H1 (cell line): ENCODE measurements at regions not wholly inside any gene's neighbourhood (a gene's known extent, or its start where the extent isn't known, plus 50 kb on each side); places are given as distances from the start of the nearest gene placed in this dataset.

Experiments used
- CBX5 ChIP-seq: fragments of 300-800, 300-1000 bp; sonication (generic); IDR thresholded peaks from 2 replicates; pipeline ENCODE4 v1.7.1; 2016; ENCODE audit warnings: antibody characterized with exemption, low read length, low read depth
- HDAC2 ChIP-seq, 2 experiments: fragments of 300-600 bp in 1 of 2; sonication (generic) in 1 of 2; IDR thresholded peaks; 2 replicates each; pipeline ENCODE4 v1.6.1; 2011 to 2012; ENCODE audit warnings: low read depth in 2 of 2, low read length in 2 of 2, mild to moderate bottlenecking in 2 of 2, moderate library complexity in 2 of 2, borderline replicate concordance in 1 of 2, inconsistent platforms in 1 of 2
- PHF8 ChIP-seq: fragments of 200-600 bp; sonication (generic); conservative IDR thresholded peaks from 2 replicates; pipeline ENCODE4 v1.7.1; 2012; ENCODE audit warnings: low read depth, mild to moderate bottlenecking, inconsistent platforms, low read length, moderate library complexity
- POU5F1 ChIP-seq: IDR thresholded peaks from 2 replicates; pipeline ENCODE4 v1.6.1; 2011; ENCODE audit warnings: low read depth, mild to moderate bottlenecking, low read length, moderate library complexity
- RXRA ChIP-seq: IDR thresholded peaks from 2 replicates; pipeline ENCODE4 v1.6.1; 2011; ENCODE audit warnings: low read depth, mild to moderate bottlenecking, low read length, moderate library complexity; ENCODE audit not compliant: insufficient read depth
- SUZ12 ChIP-seq: fragments of 200-600 bp; sonication (generic); IDR thresholded peaks from 2 replicates; pipeline ENCODE4 v1.6.1; 2012; ENCODE audit warnings: mild to moderate bottlenecking, inconsistent platforms, low read length, moderate library complexity, mixed read lengths
- TAF7 ChIP-seq: optimal IDR thresholded peaks from 2 replicates; pipeline ENCODE3; 2011; ENCODE audit warnings: low read depth, mild to moderate bottlenecking, inconsistent platforms, low read length, moderate library complexity, borderline replicate concordance
- TEAD4 ChIP-seq: IDR thresholded peaks from 2 replicates; pipeline ENCODE4 v1.6.1; 2012; ENCODE audit warnings: low read depth, low read length, inconsistent platforms, mixed read lengths

DNA sequence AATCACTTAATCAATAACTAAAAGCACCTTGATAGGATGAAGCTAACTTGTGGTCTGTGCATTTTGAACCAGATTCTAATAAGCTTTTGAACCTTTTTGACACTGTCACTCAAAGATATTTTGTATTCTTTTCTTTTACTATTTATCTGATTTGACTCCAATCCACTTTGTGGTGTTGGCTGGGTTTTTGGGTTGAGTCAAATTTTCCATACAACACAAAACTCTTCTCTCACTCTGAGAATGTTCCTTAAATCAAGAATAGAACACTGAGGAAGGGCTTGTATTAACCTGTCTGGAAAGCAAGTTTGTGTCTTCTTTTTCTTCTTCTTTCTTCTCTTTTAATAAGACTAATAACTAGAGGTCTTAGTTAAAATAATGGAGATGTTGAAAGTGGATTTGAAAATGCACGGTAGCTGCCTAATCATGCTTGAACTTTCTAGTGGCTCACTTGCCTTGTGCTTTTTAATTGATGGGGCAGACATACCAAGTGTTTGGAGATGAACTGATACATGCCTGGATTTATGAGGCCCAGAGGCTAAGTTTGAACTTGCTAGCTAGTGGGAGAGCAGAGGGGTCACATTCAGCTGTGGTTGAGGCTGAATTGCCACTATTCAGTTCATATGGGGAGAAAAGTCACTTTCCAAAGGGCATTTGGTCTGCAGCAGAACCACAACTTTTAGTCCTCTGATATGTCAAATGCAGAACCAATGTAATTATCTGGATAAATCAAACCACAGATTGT lies 93.5 kb upstream of the PTHLH start (continued):
- TF ChIP-seq RXRA (no peak), HDAC2 (IDR thresholded peaks at IDR 0.05; ENCODE audit: borderline replicate concordance in 1 of 2, low read depth in 2 of 2, low read length in 2 of 2) (no peak), TEAD4 (no peak), POU5F1 (no peak), SUZ12 (no peak), TAF7 (no peak), PHF8 (no peak), CBX5 (no peak)
- TF ChIP-seq, all 59 proteins: peak for 0
